Mucosa of rectum (tissue), 2 donors: ENCODE measurements at regions not wholly inside any gene's neighbourhood (a gene's known extent, or its start where the extent isn't known, plus 50 kb on each side); places are given as distances from the start of the nearest gene placed in this dataset.

ENCODE experiments used
- H3K27ac ChIP-seq, 2 donors: one replicate each; pipeline ENCODE4 v1.7.0; 2013; ENCODE audit warnings: inconsistent platforms in 2 of 2, low read depth in 2 of 2, low read length in 2 of 2
- H3K27me3 ChIP-seq, 2 donors: one replicate each; pipeline ENCODE4 v1.7.0; 2013; ENCODE audit warnings: low read length in 2 of 2; ENCODE audit not compliant: control insufficient read depth in 2 of 2, insufficient read depth in 2 of 2
- H3K36me3 ChIP-seq, 2 donors: one replicate each; pipeline ENCODE4 v1.7.0; 2013; ENCODE audit warnings: low read length in 2 of 2; ENCODE audit not compliant: control insufficient read depth in 2 of 2, insufficient read depth in 2 of 2
- H3K4me1 ChIP-seq, 2 donors: one replicate each; pipeline ENCODE4 v1.7.0; 2013; ENCODE audit warnings: low read length in 2 of 2, mild to moderate bottlenecking in 1 of 2; ENCODE audit not compliant: control insufficient read depth in 2 of 2, insufficient read depth in 2 of 2
- H3K4me3 ChIP-seq, 2 donors: one replicate each; pipeline ENCODE4 v1.7.0; 2013; ENCODE audit warnings: low read length in 2 of 2
- H3K9ac ChIP-seq, 2 donors: one replicate each; pipeline ENCODE4 v1.7.0; 2013; ENCODE audit warnings: low read length in 2 of 2, low read depth in 1 of 2, mild to moderate bottlenecking in 1 of 2
- H3K9me3 ChIP-seq, 2 donors: one replicate each; pipeline ENCODE4 v1.7.0; 2013; ENCODE audit warnings: low read length in 2 of 2; ENCODE audit not compliant: control insufficient read depth in 2 of 2
- donor health status: healthy.
- donor health status: Normal muscosa, but diverticular disease.

GRCh38 chr10:125495386-125495785, 187.6 kb downstream of the TEX36 start:
- H3K9ac ChIP-seq = no peak overlapping the region
- H3K36me3 ChIP-seq = no peaks in the 10 kb centered on the region
- H3K9me3 ChIP-seq = no peaks in the 10 kb centered on the region
- H3K27ac ChIP-seq = no peak overlapping the region
- H3K4me1 ChIP-seq = no peaks in the 10 kb centered on the region
- no peak overlapping the region for H3K4me3 ChIP-seq
- peaks cover 0 to 4% of the 10 kb centered on the region in 2 donors for H3K27me3 ChIP-seq

DNA sequence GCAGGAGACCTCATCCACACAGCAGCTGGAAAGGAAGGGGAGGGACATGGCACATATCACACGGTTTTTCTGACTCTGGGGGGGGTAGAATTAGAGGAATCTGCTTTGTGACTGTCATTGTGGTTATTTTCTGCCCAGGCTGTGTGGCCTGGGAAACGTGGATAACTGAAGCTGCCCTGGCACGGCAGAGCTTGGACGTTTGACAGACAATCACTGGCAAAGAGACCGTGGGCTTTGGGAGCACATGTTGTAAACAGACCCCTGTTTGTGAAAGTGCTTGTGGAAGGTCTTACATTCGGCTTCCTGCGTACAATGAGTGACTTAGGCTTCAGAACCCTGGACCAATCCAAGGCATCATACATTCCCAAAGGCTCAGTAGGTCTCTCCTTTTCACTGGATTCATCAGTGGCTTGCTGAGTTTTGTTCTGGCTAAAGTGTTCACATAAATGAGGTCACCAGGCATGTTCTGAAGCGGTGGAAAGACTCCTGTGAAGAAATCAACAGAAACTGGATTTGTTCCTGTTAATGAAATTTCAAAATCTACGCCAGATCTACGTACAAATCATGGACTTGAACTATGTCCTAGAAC, 188.2 kb downstream of the TEX36 start:
- H3K9me3 ChIP-seq = no peaks in the 10 kb centered on the region
- no peak overlapping the region for H3K9ac ChIP-seq
- H3K4me1 ChIP-seq = no peaks in the 10 kb centered on the region
- H3K36me3 ChIP-seq = no peaks in the 10 kb centered on the region
- H3K27ac ChIP-seq = no peak overlapping the region
- no peak overlapping the region for H3K4me3 ChIP-seq
- H3K27me3 ChIP-seq = peaks cover 0 to 4% of the 10 kb centered on the region in 2 donors

- Histone ChIP-seq H3K36me3 (no peaks in the 10 kb centered on the region), H3K27ac (no peak overlapping the region), H3K4me1 (no peaks in the 10 kb centered on the region), H3K27me3 (peaks cover 0 to 4% of the 10 kb centered on the region in 2 donors), H3K9me3 (no peaks in the 10 kb centered on the region), H3K9ac (no peak overlapping the region), H3K4me3 (no peak overlapping the region)
These were observed 191.6 kb downstream of the TEX36 start for GRCh38 chr10:125491381-125491780.

DNA sequence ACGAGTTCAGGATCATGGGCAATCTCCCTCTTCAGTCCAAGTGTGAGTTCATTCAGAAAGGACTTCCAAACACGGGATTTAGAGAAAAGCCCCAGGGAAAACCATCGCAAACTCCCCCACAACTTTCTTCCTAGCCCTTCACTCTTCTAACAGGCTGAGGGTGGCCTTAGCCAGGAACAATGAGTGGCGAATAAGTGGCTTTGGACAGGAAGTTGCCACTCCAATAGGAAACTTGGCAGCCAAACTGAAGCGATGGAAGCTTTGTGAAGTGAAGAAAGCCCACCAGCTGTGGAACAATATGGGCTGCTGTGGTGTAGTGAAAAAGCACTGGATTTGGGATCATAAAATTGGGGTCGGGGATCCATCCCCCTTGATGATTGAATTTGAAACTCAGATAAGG, 193.2 kb downstream of the TEX36 start:
- H3K27ac ChIP-seq = no peak overlapping the region
- H3K9ac ChIP-seq = no peak overlapping the region
- peaks cover 0 to 4% of the 10 kb centered on the region in 2 donors for H3K27me3 ChIP-seq
- no peaks in the 10 kb centered on the region for H3K9me3 ChIP-seq
- no peaks in the 10 kb centered on the region for H3K4me1 ChIP-seq
- no peaks in the 10 kb centered on the region for H3K36me3 ChIP-seq
- H3K4me3 ChIP-seq = no peak overlapping the region

- no peak overlapping the region for H3K9ac ChIP-seq
- no peaks in the 10 kb centered on the region for H3K36me3 ChIP-seq
- H3K4me3 ChIP-seq = no peak overlapping the region
- H3K4me1 ChIP-seq = no peaks in the 10 kb centered on the region
- H3K9me3 ChIP-seq = no peaks in the 10 kb centered on the region
- H3K27ac ChIP-seq = no peak overlapping the region
- no peaks in the 10 kb centered on the region for H3K27me3 ChIP-seq
These were observed 197.3 kb downstream of the TEX36 start for GRCh38 chr10:125485665-125486064.

DNA sequence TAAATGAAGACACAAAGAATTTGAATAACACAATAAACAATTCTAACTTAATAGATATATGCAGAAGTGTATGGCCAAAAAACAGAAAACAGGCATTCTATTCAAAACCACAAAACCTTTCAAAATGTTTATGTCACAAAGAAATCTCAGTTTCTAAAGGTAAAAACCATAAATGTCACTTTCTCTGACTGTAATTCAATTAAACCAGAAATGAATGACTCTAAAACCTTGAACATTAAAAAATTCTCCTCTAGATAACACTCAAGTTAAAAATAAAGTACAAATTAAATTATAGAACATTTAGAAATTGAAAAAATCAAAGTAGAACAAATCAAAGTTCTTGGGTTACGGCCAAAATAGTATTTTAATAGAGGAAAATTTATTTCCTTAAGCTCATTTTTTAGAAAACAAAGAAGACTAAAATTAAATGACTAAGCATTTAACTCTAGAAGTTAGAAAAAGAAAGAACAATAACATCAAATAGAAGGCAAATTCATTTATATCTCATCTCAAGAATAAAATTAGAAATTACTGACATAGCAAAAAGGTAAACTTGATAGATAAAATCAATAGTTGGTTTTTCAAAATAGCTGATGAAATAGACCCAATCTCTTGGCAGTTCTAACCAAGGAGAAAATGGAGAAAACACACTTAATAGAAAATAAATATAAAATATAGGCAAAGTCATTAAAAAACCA, 198.8 kb downstream of the TEX36 start:
- no peaks in the 10 kb centered on the region for H3K27me3 ChIP-seq
- H3K9me3 ChIP-seq = no peaks in the 10 kb centered on the region
- no peak overlapping the region for H3K27ac ChIP-seq
- H3K9ac ChIP-seq = no peak overlapping the region
- H3K4me1 ChIP-seq = no peaks in the 10 kb centered on the region
- H3K4me3 ChIP-seq = no peak overlapping the region
- no peaks in the 10 kb centered on the region for H3K36me3 ChIP-seq

DNA sequence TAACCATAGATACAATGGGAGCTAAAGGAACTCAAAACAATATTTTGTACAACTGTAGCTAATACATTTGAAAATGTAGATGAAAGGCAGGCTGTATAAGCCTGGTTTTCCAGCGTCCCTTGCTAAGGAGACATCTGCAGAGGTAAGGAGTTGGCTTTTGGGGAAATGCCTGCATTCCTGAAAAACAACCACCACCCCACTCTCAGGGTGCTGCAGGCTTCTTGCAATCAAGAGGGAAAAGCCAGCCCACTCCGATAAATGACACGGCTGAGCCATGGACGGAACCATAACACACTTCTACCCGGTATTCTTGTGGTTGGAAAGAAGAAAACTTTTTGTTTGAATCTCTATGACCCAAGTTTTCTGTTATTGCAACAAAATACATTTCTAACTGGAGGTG, 200.3 kb downstream of the TEX36 start:
- Histone ChIP-seq H3K4me3 (no peak overlapping the region), H3K4me1 (no peaks in the 10 kb centered on the region), H3K9ac (no peak overlapping the region), H3K9me3 (no peaks in the 10 kb centered on the region), H3K27ac (no peak overlapping the region), H3K36me3 (no peaks in the 10 kb centered on the region), H3K27me3 (no peaks in the 10 kb centered on the region)

DNA sequence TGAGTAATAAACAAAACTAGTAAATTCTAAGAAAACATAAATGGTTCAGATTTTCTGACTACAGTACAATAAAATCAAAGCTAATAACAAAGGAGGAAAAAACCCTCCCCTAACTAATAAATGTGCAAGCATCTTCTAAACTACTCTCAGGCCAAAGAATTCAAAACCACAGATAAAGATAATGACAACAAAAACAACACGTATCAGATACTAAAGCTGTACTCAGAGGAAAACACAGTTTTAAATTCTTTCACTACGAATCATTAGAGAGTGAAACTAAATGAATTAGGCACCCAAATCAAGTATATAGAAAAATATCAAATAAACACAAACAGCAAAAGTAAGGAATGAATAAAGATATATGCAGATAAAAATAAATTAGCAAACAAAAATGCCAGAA, 200.9 kb downstream of the TEX36 start:
- Histone ChIP-seq H3K36me3 (no peaks in the 10 kb centered on the region), H3K9ac (no peak overlapping the region), H3K27me3 (no peaks in the 10 kb centered on the region), H3K27ac (no peak overlapping the region), H3K4me3 (no peak overlapping the region), H3K9me3 (no peaks in the 10 kb centered on the region), H3K4me1 (no peaks in the 10 kb centered on the region)

- Histone ChIP-seq H3K4me3 (no peak overlapping the region), H3K27me3 (no peaks in the 10 kb centered on the region), H3K36me3 (no peaks in the 10 kb centered on the region), H3K9ac (no peak overlapping the region), H3K4me1 (no peaks in the 10 kb centered on the region), H3K27ac (no peak overlapping the region), H3K9me3 (no peaks in the 10 kb centered on the region)
These were observed 203.9 kb downstream of the TEX36 start for GRCh38 chr10:125479059-125479458.

DNA sequence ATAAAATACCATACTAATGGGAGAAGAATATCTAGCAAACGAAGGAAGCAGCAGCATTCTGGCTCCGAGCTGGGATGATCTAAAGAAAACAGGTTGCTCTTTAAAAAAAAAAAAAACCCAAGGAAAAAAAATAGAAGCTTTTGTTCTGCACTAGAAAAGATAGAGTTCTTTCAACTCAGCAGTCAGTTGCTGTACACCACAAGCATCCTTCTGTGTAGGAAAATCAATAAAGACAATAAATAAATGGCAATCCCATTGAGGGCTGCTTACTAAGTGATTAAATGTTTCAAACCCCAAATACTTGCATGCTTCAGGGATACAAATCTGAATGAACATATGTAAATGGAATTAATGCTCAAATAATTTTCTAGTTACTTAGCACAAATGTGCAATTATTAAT, 207.1 kb downstream of the TEX36 start:
- no peak overlapping the region for H3K4me3 ChIP-seq
- H3K9me3 ChIP-seq = no peaks in the 10 kb centered on the region
- peaks cover 0 to 4% of the 10 kb centered on the region in 2 donors for H3K4me1 ChIP-seq
- H3K36me3 ChIP-seq = no peaks in the 10 kb centered on the region
- no peaks in the 10 kb centered on the region for H3K27me3 ChIP-seq
- H3K27ac ChIP-seq = no peak overlapping the region
- no peak overlapping the region for H3K9ac ChIP-seq
